ENCODE measurements at regions not wholly inside any gene's neighbourhood (a gene's known extent, or its start where the extent isn't known, plus 50 kb on each side); places are given as distances from the start of the nearest gene placed in this dataset.

- Histone ChIP-seq H3K4me1 (ENCODE audit: control insufficient read depth in 4 of 4, insufficient read depth in 4 of 4, low read length in 3 of 4) (no peaks in the 10 kb centered on the region), H3K27me3 (ENCODE audit: control insufficient read depth in 4 of 4, insufficient read depth in 4 of 4, low read length in 3 of 4) (no peaks in the 10 kb centered on the region), H3K9me3 (ENCODE audit: control insufficient read depth in 4 of 4, low read length in 3 of 4) (no peaks in the 10 kb centered on the region), H3K36me3 (ENCODE audit: control insufficient read depth in 4 of 4, insufficient read depth in 3 of 4, low read depth in 1 of 4, low read length in 3 of 4) (no peaks in the 10 kb centered on the region), H3K9ac (ENCODE audit: low read depth in 1 of 2, low read length in 2 of 2) (no peak overlapping the region), H3K27ac (ENCODE audit: low read depth in 1 of 2, low read length in 2 of 2) (no peak overlapping the region), H3K4me3 (ENCODE audit: low read depth in 1 of 3, low read length in 3 of 3) (no peak overlapping the region)
- no peak for DNase-seq (ENCODE audit: low spot score)
- 55% methylated on average over 7 of the region's 7 CpGs for WGBS
- no peak for TF ChIP-seq TAF1 (conservative IDR thresholded peaks at IDR 0.05)
- TF ChIP-seq RXRA (IDR thresholded peaks at IDR 0.05) = no peak
- no peak for TF ChIP-seq SP1 (IDR thresholded peaks at IDR 0.05)
- no peak for TF ChIP-seq FOXA2 (IDR thresholded peaks at IDR 0.05)
Observed at GRCh38 chr7:98727146-98727709, 110.1 kb downstream of the NPTX2 start.

GRCh38 chr7:98728555-98728954 lies 111.5 kb downstream of the NPTX2 start:
- 61% methylated on average over 3 of the region's 3 CpGs for WGBS
- no peak overlapping the region for H3K27ac ChIP-seq (ENCODE audit: low read depth in 1 of 2, low read length in 2 of 2)
- TF ChIP-seq GABPA (IDR thresholded peaks at IDR 0.05 in 1 of 2, conservative IDR thresholded peaks at IDR 0.05 in 1 of 2) = no peak
- no peak for TF ChIP-seq FOXA1 (IDR thresholded peaks at IDR 0.05)
- no peak for TF ChIP-seq FOXA2 (IDR thresholded peaks at IDR 0.05)
- no peak for TF ChIP-seq ZBTB33 (IDR thresholded peaks at IDR 0.05)
- TF ChIP-seq CTCF (IDR thresholded peaks at IDR 0.05; ENCODE audit: low read depth, low read length, missing input control) = no peak
- no peak for TF ChIP-seq SP1 (IDR thresholded peaks at IDR 0.05)
- no peak for TF ChIP-seq HNF4A (conservative IDR thresholded peaks at IDR 0.05)
- no peak for TF ChIP-seq ATF3 (IDR thresholded peaks at IDR 0.05)
- TF ChIP-seq REST (IDR thresholded peaks at IDR 0.05) = no peak
- no peak for TF ChIP-seq EGR1 (IDR thresholded peaks at IDR 0.05; ENCODE audit: low read depth in 2 of 2)
- no peak for TF ChIP-seq MAX (IDR thresholded peaks at IDR 0.05)
- no peak overlapping the region for H3K9ac ChIP-seq (ENCODE audit: low read depth in 1 of 2, low read length in 2 of 2)
- peaks cover 0 to 7% (median 5%) of the 10 kb centered on the region in 4 donors for H3K9me3 ChIP-seq (ENCODE audit: control insufficient read depth in 4 of 4, low read length in 3 of 4)
- H3K4me3 ChIP-seq (ENCODE audit: low read depth in 1 of 3, low read length in 3 of 3) = no peak overlapping the region
- DNase-seq (ENCODE audit: low spot score) = no peak
- no peaks in the 10 kb centered on the region for H3K4me1 ChIP-seq (ENCODE audit: control insufficient read depth in 4 of 4, insufficient read depth in 4 of 4, low read length in 3 of 4)
- H3K27me3 ChIP-seq (ENCODE audit: control insufficient read depth in 4 of 4, insufficient read depth in 4 of 4, low read length in 3 of 4) = no peaks in the 10 kb centered on the region
- H3K36me3 ChIP-seq (ENCODE audit: control insufficient read depth in 4 of 4, insufficient read depth in 3 of 4, low read depth in 1 of 4, low read length in 3 of 4) = no peaks in the 10 kb centered on the region

All from liver (tissue), 8 donors.